GM19463 (cell line): ENCODE measurements at regions not wholly inside any gene's neighbourhood (a gene's known extent, or its start where the extent isn't known, plus 50 kb on each side); places are given as distances from the start of the nearest gene placed in this dataset.
A peak's percentile ranks its signal among the peaks of the same experiment; 100 is the strongest.

Source experiments
- ATAC-seq: cut with Tn5 transposase; IDR thresholded peaks from one replicate; pipeline ENCODE4 v1.9.1; 2021; ENCODE audit warnings: mild to moderate bottlenecking, moderate library complexity; ENCODE audit not compliant: unreplicated experiment

DNA sequence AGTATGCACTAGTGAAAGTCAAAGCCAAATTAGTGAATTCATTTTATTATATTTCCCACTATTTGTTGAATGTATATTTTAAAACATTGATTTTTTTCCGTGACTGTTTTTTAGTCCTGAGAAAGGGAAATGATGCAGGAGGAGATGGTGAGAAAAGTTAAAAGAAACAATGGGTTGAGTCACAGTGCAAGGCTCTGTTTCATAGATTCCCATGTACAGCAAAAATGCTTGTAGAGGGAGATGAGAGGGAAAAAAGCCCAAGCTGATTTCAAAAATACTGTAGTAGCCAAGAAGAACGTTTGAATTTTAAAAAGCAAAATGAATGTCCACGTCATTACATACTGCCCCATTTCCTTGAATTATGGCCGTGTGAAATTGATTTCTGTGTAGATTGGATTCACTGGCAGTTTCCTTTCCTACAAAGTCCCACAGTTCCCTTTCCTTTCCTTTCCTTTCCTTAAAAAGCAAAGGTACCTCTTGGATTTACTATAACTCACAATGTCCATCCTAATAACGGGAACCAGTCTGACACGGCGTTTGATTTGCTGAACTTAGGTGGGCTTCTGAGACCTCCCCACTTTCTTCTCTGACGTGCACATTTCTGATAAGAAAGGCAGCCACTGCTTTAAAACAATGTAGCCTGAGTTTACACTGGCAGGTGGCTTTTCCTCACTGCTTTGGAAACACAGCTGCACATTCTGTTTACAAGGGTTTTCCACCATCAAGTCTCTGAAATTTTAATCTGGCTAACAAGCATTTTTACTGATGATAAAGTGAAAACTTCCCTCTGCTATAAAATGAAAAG, 63.7 kb downstream of the SPCS3 start:
- no peak for ATAC-seq

DNA sequence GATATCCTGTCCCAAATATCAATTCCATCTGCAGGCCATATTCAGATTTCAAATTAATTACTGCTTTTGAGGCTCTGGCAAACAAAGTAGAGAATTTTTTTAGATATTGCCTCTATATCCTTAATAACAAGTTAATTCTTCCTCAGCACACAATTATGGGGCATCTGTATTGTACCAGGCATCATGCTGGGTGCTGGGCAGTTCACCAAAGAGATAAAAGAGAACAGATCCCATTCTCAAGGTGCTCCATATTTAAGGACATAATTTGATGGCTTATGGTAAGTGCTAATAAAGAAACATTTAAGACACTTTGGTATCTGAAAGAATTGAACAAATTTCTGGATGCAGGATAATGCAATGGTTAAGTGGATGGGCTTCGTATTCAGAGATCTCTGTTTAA, 65.8 kb downstream of the SPCS3 start:
- no peak for ATAC-seq

GRCh38 chr4:176387571-176387970, 67.8 kb downstream of the SPCS3 start:
- no peak for ATAC-seq

GRCh38 chr4:176393306-176394013, 73.7 kb downstream of the SPCS3 start:
- no peak for ATAC-seq

DNA sequence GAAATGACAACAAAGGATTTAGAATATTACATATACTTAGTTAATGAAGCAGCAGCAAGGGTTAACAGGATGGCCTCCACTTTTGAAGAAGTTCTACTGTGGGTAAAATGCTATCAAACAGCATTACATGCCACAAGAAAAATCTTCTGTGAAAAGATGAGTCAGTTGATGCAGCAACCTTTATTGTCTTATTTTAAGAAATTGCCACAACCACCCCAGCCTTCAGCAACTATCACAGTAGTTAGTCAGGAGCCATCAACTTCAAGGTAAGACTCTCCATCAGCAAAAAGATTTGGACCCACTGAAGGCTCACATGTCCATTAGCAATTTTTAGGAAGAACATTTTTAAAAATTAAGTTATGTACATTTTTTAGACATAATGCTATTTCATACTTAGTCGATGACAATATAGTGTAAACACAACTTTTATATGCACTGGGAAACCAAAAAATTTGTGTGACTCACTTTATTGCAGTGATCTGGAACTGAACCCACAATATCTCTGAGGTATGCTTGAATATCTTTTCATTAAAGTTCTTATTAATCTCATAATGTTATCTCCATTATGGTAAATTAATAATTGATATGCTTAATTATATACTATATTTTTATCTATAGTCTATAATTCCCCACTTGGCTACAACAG, 81.2 kb downstream of the SPCS3 start:
- no peak for ATAC-seq

- ATAC-seq = no peak
These were observed 84.9 kb downstream of the SPCS3 start for GRCh38 chr4:176404621-176405020.

DNA sequence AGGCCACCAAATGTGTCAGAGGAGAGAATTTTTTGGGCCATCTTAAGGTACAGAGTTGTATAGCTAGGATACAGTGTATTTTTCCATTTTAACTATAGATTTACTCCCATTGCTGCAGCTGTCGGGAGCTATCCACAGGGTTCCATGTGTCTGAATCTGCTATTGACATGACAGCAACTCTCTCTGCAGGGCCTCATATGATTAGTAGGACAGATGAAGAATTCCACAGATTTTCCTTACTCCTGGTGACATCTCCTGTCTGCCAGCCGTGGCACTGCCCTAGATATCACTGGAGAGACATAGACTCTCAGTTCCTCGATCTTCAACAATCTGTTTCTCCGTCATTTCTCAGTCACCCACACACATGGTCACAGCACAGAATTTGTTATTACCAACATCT, 86.5 kb downstream of the SPCS3 start:
- ATAC-seq = no peak

DNA sequence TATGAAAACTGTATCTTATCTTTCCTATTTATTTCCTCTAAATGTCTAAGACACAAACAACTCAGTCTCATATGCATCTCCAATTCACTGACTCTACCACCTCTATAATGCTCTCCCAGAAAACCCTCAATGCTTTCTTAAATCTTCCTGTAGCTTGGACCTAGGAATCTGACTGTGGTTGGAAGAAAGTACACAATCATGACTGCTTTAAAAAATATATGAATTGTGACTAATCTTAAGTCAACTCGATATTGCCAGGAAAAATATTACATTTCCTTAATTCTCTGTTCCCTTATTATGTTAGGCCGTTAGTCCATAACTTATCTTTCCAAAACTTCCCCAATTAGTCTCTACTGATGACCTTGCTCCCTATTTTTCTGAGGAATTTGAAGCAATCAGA, 87.0 kb downstream of the SPCS3 start:
- no peak for ATAC-seq

GRCh38 chr4:176409627-176410026, 89.9 kb downstream of the SPCS3 start:
- ATAC-seq = no peak

- ATAC-seq = peak; percentile 64
These were observed 93.4 kb downstream of the SPCS3 start for GRCh38 chr4:176413171-176413570.

GRCh38 chr4:176422001-176422400, 102.2 kb downstream of the SPCS3 start:
- ATAC-seq = no peak

GRCh38 chr4:176422511-176422910, 102.7 kb downstream of the SPCS3 start:
- no peak for ATAC-seq

DNA sequence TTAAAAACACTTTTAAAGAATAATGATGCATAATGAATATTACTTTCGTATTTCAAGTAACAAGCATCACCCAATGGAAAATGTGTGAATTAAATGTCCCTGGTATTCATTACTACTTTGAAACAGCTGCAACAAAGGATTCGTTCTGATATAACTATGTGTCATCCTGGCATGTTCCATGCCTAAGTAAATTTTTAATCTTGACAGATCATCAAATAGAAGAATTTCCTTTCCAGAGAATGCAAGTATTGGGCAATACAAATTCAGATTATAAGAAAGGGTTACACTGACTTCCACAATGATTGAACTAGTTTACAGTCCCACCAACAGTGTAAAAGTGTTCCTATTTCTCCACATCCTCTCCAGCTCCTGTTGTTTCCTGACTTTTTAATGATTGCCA, 105.3 kb downstream of the SPCS3 start:
- ATAC-seq = no peak

DNA sequence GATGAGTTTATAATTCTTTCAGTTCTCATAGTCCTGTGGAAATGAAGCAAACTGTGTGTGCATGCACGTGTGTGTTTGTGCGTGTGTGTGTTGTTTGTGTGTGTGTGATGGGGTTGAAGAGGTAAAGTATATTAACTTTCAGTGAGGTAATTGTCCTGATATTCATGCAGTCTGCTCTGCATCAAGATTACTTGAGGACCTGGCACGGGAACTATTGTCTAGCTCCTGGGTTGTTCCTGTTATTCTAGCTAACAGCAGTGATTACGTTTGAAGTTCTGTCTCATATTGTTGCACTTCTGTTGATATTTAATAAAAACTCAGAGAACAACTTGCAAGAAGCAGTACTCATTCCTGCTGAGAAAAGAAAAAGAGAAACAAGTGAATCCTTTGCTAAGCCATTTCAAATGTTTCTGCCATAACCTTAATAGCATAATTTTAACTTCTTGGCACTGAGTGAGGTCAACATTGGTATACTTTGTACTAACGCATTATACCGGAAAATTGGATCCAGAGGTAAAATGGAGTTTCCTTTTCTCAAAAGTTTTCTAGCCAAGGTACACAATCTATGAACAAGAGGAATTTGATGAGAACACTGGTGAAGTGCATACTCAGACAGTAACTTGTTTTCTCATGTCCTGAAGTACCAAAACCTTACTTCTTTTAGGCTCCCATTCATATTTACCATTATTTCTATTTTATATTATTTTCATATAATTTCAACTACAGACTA, 113.2 kb downstream of the SPCS3 start:
- ATAC-seq = no peak

DNA sequence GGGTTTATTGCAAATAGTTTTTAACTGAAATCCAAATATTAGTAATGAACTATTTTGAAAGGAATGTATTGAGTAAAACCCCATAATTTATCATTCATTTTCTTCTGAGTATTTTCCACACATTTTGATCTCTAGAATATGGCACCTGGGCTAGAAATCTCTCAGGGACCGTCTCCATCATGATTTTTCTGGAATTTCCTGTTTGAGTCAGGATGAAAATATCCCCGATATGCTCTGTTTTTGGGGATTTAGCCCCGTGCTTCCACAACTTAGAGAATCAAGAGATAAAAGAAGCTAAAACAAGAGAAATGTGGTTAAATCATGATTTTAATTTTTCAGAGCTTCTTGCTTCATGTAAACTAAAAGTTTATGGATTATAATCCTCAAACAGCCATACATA, 114.2 kb downstream of the SPCS3 start:
- ATAC-seq = no peak

GRCh38 chr4:176435901-176436292, 116.1 kb downstream of the SPCS3 start:
- ATAC-seq = no peak

DNA sequence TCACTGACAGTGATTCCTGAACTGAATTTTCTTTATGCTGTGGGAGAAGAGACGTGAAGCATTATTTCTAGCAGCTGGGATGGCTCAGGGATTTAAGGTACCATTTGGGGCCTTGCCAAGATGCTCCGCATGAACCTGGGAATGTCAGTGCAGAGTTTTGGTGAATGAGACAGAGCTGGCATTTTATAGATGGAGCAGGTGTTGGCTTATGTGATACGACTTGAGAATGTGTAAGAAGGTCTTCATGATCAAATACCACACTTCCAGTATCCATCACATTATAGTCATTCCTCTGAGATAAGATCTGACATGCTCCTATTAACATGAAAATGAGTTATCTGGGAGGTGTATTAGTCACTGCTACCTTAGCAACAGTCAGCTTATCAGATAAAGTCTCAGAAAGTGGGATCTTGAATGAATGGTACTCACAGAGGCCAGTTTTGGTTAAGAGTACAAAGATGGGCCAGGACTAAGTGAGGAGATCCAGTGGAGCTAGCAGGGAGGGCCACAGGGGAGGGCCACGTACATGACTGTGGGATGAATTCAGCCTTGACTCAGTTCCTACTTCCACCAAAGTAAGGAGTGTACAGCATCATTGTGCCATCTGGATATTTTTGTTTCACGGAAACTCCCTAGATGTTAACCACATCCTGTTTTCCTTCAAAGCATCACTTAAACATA, 116.7 kb downstream of the SPCS3 start:
- ATAC-seq = no peak

- ATAC-seq = no peak
These were observed 118.0 kb downstream of the SPCS3 start for GRCh38 chr4:176437756-176438155.

- no peak for ATAC-seq
These were observed 118.6 kb downstream of the SPCS3 start for GRCh38 chr4:176438401-176438800.

GRCh38 chr4:176439611-176440010, 119.8 kb downstream of the SPCS3 start:
- ATAC-seq = no peak

GRCh38 chr4:176440698-176441097, 120.9 kb downstream of the SPCS3 start:
- no peak for ATAC-seq
